ENCODE measurements at regions not wholly inside any gene's neighbourhood (a gene's known extent, or its start where the extent isn't known, plus 50 kb on each side); places are given as distances from the start of the nearest gene placed in this dataset.

- no peak for TF ChIP-seq POLR2A (IDR thresholded peaks at IDR 0.05)
- TF ChIP-seq, protein P1, sequence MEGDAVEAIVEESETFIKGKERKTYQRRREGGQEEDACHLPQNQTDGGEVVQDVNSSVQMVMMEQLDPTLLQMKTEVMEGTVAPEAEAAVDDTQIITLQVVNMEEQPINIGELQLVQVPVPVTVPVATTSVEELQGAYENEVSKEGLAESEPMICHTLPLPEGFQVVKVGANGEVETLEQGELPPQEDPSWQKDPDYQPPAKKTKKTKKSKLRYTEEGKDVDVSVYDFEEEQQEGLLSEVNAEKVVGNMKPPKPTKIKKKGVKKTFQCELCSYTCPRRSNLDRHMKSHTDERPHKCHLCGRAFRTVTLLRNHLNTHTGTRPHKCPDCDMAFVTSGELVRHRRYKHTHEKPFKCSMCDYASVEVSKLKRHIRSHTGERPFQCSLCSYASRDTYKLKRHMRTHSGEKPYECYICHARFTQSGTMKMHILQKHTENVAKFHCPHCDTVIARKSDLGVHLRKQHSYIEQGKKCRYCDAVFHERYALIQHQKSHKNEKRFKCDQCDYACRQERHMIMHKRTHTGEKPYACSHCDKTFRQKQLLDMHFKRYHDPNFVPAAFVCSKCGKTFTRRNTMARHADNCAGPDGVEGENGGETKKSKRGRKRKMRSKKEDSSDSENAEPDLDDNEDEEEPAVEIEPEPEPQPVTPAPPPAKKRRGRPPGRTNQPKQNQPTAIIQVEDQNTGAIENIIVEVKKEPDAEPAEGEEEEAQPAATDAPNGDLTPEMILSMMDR (IDR thresholded peaks at IDR 0.05) = no peak
These were observed 467.8 kb upstream of the ARGLU1 start for GRCh38 chr13:107035778-107036177.
